C4-2B (cell line): ENCODE measurements at regions not wholly inside any gene's neighbourhood (a gene's known extent, or its start where the extent isn't known, plus 50 kb on each side); places are given as distances from the start of the nearest gene placed in this dataset.

Experiments
- ZFX ChIP-seq: fragments of 450-650 bp; IDR thresholded peaks from 2 replicates; pipeline ENCODE4 v1.6.1; 2017
- TF ChIP-seq, protein P1 (sequence below): fragments of 450-650 bp; conservative IDR thresholded peaks from 2 replicates; pipeline ENCODE4 v1.5.1; 2017; ENCODE audit warnings: mild to moderate bottlenecking

DNA sequence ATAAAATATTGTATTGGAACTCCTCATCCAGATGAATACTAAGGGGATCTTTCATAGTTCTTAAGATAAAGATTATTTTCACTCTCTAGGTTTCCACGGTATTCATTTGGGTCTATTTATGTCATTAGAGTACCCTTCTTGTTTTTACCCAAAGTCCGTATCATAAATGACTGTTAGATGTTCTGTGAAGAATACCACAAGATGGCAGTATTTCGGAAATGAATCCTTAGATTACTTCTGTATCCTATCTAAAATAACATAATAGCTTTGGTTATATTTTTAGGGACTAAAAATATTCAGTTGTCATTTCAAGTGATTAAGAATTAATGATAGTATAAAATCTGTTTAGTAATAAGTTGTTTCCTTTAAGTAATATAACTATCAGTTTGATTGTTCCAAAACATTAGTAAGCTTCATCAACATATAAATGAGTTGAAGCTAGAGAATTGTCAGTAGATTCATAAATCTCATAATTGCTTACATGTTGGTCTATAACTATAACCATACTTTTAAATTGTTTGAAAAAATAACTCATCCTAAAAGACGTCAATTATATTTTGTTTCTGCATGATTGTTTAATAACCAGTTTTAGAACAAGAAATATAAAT, 337.5 kb upstream of the KCND2 start:
- TF ChIP-seq, protein P1, sequence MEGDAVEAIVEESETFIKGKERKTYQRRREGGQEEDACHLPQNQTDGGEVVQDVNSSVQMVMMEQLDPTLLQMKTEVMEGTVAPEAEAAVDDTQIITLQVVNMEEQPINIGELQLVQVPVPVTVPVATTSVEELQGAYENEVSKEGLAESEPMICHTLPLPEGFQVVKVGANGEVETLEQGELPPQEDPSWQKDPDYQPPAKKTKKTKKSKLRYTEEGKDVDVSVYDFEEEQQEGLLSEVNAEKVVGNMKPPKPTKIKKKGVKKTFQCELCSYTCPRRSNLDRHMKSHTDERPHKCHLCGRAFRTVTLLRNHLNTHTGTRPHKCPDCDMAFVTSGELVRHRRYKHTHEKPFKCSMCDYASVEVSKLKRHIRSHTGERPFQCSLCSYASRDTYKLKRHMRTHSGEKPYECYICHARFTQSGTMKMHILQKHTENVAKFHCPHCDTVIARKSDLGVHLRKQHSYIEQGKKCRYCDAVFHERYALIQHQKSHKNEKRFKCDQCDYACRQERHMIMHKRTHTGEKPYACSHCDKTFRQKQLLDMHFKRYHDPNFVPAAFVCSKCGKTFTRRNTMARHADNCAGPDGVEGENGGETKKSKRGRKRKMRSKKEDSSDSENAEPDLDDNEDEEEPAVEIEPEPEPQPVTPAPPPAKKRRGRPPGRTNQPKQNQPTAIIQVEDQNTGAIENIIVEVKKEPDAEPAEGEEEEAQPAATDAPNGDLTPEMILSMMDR = peak; percentile 79
- TF ChIP-seq ZFX = no peak
